Stimulated activated CD8-positive, alpha-beta memory T cell treated with anti-CD3 and anti-CD28 coated beads, Interleukin-2, amount 100 ng/mL, for 48 hours (primary cell): ENCODE measurements at regions not wholly inside any gene's neighbourhood (a gene's known extent, or its start where the extent isn't known, plus 50 kb on each side); places are given as distances from the start of the nearest gene placed in this dataset.
"Not testable (repeated sequence)": the region's sequence is repeated elsewhere in the genome, so short reads cannot be mapped to it uniquely, and the experiment has no call there.

Source experiments
- DNase-seq, 2 donors: peaks; one replicate each; pipeline ENCODE4 v3.0.0-alpha.2; 2020; ENCODE audit warnings: low read depth in 2 of 2

- no peak for DNase-seq
Measured at GRCh38 chr9:110123341-110124095, 84.4 kb downstream of the C9orf152 start.

DNA sequence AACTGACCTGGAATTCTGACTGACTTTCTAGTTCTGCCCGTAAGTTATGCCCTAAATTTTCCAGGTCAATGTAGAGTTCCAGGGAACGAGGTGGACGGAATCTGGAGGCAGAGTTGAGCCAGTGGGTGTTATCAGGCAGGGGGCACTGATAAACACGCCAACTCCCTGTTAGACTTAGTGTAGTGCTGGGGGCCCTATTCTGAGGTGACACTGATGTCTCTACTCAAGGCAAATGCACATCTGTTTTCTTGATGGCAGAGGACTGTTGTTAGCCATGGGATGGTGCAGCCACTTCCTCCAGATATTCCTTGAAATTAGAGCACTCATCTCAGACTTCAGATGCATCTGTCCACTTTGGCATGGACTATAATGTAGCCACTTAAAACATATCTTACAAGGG, 83.5 kb downstream of the C9orf152 start:
- DNase-seq: no peak

GRCh38 chr9:110125207-110125751, 82.7 kb downstream of the C9orf152 start:
- DNase-seq: no peak

GRCh38 chr9:110125763-110126351, 82.1 kb downstream of the C9orf152 start:
- DNase-seq: no peak

DNA sequence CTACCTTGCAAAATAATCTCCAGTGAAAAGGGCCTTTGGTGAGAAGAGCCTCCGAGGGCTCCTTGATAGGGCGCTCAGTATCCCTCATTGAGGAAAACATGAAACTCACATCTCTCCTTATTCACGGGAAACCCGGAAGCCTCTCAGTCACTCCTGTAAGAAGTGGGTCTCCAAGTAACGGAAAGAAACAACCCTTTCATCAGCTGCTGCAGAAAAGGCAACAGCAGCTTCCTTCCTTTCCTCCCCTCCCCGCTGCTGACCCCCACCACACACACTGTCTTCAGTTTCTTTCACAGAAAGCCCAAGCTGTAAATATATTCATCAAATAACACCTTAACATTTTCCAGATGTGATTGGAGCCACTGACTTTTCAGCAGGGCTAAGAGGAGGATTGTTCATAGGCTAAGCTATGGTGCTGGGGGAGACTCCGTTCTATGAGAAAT, 81.4 kb downstream of the C9orf152 start:
- DNase-seq: no peak

DNA sequence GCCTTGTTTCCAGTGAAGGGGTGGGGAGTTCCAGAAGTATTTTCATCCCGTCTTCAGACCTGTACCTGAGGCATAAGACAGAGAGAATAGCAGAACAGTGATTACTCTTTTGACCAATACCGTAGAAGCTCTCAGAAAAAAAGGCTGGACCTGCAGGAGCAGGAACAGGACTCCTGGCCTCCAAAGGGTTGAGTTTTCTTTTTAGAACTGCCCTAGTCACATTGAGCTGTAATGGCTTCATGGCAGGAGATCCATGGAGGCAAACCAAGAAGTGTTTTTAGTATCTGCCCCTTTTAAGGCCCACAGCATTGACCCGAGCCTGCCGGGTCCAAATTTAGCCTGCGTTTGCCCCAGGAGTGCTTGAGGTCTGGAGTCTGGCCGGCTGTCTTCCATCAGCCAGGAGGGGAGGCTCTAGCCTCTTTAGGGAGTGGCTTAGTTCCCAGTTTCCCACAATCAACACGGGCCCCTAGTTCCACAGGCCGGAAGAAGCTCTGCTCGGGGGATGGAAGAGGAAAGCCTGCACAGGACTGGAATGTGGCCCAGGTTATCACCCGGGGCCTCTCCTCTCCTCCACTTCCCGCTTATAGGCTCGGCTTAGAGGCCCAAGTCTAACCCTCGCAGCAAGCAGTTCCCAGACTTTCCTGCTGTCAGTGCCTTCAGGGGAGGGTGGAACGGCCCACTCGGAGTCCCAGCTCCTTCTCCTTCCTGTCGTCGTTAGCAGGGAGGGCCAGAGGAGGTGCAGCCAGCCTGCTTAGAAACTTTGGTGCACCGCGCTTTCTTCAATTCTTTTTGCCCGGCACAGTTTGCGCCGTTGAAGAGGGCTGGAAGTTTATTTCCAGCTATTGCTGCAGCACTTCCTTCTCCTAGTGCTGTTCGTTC, 80.7 kb downstream of the C9orf152 start:
- DNase-seq: no peak

DNA sequence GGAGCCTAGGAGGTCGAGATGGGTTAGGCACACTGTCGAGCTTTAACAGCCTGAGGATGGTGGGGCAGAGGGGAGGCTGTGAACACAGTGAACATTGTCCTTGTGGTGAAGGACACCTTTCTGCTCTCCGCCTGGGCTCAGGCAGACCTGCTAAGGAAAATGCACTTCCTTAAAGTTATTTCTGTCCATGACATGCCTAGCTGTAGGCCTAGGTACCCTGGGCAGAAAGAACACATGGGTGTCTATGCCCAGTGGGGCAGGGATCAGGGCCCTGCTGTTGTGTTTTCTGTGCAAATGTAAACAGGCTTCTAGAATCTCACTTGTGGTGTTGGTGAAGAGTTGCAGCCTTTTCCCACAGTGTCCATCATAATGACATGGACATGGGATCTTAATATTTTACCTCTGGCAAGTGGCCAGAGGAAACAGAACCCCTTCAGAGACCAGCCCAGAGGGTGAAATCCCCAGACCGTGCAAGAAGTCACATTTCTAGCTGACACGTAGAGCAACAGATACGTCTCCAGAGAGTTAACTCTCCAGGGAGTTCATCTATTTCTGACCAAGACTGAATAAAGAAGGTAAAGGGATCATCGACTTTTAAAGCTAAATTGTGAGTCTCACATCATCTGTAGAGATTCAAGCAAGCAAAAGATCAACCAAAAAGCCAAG, 79.2 kb downstream of the C9orf152 start:
- no peak for DNase-seq

DNA sequence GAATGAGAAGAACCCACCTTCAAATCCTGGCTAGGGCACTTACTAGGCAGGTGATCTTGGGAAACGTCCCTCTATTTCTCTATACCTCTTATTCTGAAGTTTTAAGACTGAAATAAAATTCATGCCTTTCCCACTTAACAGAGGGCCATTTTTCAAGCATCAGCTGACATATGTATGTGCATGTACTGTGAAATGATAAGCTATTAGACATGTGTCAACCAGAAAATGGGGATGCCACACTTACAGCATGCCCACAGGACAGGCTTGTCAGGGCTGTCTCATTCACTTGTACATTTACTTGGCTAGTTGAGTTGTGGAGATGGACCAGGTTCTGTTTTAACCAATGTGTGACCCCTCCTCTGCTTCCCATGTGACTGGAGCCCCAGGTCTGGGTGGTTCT, 78.5 kb downstream of the C9orf152 start:
- no peak for DNase-seq

- DNase-seq: no peak
Measured at GRCh38 chr9:110130211-110130610, 77.7 kb downstream of the C9orf152 start.

GRCh38 chr9:110130791-110131416, 77.1 kb downstream of the C9orf152 start:
- DNase-seq: no peak

DNA sequence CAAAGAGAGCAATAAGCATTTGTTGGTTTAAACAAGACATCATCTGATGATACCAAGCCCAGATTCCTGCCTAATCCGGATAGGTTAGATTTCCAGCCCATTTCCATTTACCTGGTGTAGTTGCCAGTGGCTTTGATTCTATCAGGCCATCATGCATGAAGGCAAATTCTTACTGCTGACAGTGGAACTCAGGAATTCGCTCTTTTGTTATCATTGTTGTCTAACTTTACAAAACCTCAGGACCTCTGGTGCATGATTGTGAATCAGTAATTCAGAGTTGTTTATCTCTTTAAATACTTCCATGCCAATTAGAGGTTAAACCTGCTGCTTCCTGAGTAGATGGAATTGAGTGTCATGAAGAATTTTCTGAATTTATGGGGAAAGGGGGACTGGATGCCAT, 76.5 kb downstream of the C9orf152 start:
- no peak for DNase-seq

GRCh38 chr9:110132531-110132930, 75.4 kb downstream of the C9orf152 start:
- DNase-seq: not testable (repeated sequence)

DNA sequence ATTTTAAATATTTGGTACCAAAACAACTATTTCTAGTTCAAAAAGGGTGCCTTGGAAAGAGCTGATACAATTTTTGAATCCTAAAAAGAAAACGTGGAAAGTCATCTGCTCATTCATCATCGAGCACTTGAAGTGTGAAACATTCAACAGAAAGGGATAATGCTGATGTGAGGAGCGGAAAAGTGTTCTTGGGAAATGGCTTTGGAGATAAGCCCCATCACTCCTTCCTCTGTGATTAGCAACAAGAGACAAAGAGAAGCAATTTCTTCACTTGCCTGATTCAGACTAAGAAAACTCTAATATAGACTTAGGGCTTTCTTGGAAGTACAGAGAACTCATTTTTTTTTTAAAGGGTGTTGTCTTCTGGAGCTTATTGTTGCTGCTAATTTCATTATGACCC, 74.9 kb downstream of the C9orf152 start:
- no peak for DNase-seq

- no peak for DNase-seq
Measured at GRCh38 chr9:110133608-110134210, 74.2 kb downstream of the C9orf152 start.

- DNase-seq: no peak
Measured at GRCh38 chr9:110135846-110136245, 72.1 kb downstream of the C9orf152 start.

DNA sequence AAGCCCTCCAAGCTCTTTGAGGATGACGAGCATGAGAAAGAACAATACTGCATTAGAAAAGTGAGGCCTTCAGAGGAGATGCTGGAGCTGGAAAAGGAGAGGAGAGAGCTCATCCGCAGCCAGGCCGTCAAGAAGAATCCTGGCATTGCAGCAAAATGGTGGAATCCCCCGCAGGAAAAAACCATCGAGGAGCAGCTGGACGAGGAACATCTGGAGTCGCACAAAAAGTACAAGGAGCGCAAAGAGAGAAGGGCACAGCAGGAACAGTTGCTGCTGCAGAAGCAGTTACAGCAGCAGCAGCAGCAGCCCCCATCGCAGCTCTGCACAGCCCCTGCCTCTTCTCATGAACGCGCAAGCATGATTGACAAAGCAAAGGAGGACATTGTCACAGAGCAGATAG, 71.2 kb downstream of the C9orf152 start:
- no peak for DNase-seq

DNA sequence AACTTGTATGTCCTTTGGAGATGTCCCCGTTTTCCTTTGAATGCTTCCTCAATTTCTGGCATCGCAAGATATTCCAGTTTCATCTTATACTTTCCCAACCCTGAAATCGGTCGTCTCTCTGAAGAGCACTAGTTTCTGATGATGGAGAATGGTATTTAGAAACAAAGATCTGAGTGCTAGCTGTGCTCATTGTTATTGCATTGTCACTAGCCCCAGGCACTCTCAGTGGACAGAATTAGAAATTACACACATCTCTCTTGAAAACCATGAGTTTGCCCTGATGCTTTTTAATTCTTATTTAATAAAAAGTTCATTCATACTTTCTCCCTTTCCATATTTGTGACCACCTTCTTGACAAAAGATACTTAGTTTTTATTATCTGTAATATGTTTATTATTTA, 67.7 kb downstream of the C9orf152 start:
- no peak for DNase-seq

DNA sequence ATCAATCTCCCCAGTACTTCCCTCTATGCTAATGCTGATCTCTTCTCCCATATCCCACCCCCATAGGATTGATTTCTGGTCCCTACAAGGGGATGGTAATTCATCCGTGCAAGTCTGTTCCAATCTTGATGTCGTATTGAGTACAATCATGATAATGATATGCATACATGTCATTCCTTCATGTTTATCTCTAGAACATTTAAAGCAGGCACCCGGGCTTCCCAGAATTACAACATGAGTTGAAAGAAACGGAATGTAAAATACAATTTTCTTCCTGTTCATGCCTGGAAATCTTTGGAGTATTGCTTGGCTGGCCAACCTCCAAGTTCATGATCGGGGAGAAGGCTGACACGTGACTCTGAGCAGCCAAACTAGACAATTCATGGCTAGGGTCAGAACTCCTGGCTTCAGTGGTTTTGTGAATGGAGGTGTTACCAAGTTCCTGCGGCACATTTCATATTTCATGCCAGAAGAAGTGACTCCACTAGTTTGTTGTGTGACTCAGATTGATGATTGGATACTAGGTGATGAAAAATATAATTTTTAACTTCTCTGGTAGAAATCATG, 66.6 kb downstream of the C9orf152 start:
- no peak for DNase-seq

GRCh38 chr9:110142253-110142652, 65.7 kb downstream of the C9orf152 start:
- no peak for DNase-seq

- no peak for DNase-seq
Measured at GRCh38 chr9:110142868-110143481, 65.0 kb downstream of the C9orf152 start.
